ENCODE measurements at regions not wholly inside any gene's neighbourhood (a gene's known extent, or its start where the extent isn't known, plus 50 kb on each side); places are given as distances from the start of the nearest gene placed in this dataset.

DNA sequence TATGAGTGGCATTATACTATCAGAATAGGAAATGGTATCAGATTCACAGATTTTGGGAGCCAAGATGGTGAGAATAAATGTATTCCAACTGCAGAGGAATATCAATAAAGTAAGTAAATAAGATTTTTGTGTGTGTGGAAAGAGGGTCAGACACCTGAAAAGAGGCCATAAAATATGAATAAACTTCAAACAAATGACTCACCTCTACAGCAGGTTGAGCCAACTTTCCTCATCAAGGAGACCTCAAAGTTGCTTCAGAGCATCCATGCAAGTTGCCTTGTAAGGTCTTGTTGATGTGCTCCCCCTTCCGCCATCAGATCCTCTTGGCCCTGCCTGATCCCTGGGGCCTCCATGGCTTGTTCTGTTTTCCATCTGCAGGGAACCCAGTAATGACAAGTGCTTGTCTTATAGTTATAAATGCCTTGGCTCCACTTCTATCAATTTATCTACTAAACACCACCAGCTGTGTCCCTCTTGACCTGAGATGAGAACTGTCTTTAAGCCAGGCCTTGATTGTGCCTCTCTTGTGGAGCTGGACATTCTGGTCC, 775.6 kb downstream of the LTN1 start:
- TF ChIP-seq, protein P1, sequence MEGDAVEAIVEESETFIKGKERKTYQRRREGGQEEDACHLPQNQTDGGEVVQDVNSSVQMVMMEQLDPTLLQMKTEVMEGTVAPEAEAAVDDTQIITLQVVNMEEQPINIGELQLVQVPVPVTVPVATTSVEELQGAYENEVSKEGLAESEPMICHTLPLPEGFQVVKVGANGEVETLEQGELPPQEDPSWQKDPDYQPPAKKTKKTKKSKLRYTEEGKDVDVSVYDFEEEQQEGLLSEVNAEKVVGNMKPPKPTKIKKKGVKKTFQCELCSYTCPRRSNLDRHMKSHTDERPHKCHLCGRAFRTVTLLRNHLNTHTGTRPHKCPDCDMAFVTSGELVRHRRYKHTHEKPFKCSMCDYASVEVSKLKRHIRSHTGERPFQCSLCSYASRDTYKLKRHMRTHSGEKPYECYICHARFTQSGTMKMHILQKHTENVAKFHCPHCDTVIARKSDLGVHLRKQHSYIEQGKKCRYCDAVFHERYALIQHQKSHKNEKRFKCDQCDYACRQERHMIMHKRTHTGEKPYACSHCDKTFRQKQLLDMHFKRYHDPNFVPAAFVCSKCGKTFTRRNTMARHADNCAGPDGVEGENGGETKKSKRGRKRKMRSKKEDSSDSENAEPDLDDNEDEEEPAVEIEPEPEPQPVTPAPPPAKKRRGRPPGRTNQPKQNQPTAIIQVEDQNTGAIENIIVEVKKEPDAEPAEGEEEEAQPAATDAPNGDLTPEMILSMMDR (IDR thresholded peaks at IDR 0.05; ENCODE audit: insufficient read depth, missing control alignments): no peak
- no peak for DNase-seq (ENCODE audit: insufficient read length, low spot score)

DNA sequence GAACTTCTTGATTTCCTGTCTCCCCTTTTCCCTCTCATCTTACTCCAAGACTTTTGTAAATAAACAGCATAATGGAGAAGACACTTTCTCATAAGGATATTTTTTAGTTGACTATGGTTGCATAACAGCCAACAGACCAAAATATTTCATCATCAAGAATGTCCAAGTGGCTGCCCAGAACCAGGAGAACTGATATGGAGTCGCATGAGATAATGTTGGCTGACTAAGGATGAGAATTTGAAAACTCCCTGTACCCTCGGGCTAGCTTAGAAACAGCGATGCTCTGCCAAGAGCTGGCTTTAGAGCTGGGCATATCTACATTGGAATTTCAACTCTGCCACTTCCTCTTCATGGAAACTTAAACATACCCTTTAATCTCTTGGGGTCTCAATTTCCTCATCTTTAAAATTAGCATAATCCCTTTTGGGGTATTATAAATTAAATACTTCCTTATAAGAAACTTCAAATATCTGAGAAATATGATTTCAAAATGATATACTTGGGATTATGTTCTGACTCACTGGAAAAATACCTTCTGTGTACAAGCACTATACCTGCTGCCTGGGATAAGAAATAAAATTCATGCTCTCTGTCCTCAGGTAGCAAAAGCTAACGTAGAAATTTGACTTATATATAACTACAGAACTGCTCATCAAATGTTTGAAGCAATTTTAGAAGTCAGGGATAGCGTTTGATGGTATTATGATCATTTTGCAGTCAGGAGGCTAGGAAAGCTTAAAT, 777.3 kb downstream of the LTN1 start:
- TF ChIP-seq, protein P1 (IDR thresholded peaks at IDR 0.05; ENCODE audit: insufficient read depth, missing control alignments): no peak
- DNase-seq (ENCODE audit: insufficient read length, low spot score) (no peak), FAIRE-seq (no peak)

More for the DNA sequence above, 775.6 kb downstream of the LTN1 start:
- FAIRE-seq: no peak

DNA sequence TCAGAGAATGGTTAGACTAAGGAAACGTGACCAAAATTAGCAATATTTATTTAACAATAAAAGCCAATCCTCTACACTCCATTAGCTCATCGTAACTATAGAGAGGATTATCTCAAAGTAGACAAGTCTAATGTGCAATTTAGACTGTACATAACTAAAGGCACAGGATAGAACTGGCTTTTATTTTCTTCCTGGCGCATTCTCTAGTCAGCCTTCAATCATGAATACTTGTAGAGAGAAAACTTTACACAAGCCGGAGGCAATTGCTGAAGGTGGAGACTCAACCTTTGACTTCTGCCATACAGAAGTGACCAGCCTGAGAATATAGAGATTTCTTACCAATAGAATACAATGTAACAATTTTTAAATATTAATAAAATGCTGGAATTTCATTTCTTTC, 777.9 kb downstream of the LTN1 start:
- FAIRE-seq (no peak), DNase-seq (ENCODE audit: insufficient read length, low spot score) (no peak)
- TF ChIP-seq, protein P1 (IDR thresholded peaks at IDR 0.05; ENCODE audit: insufficient read depth, missing control alignments): no peak

DNA sequence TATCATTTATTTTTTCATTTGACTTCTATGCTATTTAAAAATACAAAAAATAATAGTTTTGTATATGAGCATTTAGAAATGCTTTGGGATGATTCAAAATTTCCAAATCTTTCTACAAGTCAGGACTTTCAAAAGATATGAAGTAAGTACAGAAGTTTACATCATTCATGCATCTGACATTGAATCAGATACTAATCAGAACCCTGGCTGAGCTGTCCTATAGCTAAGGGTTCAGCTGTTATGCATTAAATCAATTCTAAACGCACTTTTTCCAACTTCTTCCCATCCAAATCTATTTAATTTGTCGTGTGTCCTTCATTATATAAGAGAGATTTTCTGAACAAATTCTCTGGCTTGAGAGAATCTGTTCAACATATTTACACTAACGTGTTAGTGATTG, 779.4 kb downstream of the LTN1 start:
- DNase-seq (ENCODE audit: insufficient read length, low spot score) (no peak), FAIRE-seq (no peak)

DNA sequence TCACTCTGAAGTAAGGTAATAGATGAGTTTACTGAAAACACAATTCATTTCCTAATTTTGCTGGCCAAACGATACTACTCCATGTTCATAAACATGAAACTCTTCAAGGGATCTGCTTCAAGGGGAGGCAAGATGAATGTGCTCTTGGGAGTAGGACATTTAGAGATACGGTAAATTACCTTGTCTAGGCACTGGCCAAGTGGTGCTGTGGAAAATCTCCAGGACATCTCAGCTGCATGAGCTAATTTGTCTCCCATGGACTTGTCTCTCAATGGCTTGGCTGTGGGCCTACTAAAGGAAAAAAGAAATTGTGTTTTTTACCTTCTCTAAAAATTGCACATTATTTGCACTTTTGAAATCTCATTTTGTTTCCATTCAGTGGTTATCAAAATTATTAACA, 780.6 kb downstream of the LTN1 start:
- no peak for FAIRE-seq
- DNase-seq (ENCODE audit: insufficient read length, low spot score): no peak
- TF ChIP-seq, protein P1 (IDR thresholded peaks at IDR 0.05; ENCODE audit: insufficient read depth, missing control alignments): no peak

More for the DNA sequence above, 779.4 kb downstream of the LTN1 start:
- TF ChIP-seq, protein P1 (IDR thresholded peaks at IDR 0.05; ENCODE audit: insufficient read depth, missing control alignments): no peak

DNA sequence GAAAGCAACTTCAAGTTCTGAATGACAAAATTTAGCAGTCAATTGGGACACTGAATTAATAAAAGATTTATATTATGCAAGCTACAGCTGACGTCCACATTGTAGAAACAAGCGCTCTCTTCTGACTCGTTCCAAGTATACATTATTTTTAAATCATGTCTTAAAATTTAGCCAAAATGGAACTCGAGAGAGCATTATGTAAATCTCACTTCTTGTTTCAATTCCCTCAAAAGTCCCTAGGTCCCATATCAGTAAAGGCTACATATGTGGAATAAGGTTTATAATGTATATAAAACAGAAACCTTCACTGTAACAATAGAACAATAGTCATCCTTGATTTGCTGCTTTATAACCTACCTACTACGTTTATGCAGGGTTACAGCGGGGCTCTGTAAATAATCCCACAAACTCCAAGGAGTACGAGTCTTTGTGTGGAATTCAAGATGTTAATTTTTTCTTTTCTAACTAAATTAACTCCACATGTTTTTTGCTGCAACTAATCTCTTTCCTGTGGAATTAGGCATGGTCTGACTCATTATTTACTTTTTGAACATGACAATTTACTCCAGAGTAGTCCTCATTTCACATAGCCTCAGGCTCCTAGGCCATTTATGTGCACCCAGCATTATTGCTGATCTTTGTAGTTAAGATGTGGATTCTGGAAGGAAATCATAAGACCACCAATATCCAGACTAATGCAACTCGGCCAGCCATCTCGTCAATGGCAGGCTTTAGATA, 785.1 kb downstream of the LTN1 start:
- no peak for DNase-seq (ENCODE audit: insufficient read length, low spot score)
- TF ChIP-seq, protein P1 (IDR thresholded peaks at IDR 0.05; ENCODE audit: insufficient read depth, missing control alignments): no peak
- no peak for FAIRE-seq

Measured in D721Med (cell line).